ENCODE measurements at regions not wholly inside any gene's neighbourhood (a gene's known extent, or its start where the extent isn't known, plus 50 kb on each side); places are given as distances from the start of the nearest gene placed in this dataset.

DNA sequence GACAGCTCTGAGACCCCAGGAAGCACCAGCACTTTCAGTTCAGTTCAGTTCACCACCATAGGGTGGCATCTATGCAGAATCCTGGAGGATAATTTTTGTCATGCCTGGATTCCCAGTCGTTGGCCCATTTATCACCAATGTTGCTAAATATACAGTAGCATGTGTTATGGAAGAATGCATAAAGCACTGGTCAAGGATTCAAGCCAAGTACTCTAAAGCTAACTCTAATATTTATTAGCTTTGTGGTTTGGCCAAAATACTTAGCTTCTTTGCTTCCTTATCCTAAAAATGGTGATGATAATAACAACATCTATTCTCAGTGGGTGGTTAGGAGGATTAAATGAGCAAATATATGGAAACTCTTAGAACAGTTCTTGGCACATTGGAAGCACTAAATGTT is 294.7 kb upstream of the ZC3H12C start:
- Histone ChIP-seq H3K4me1 (no peaks in the 10 kb centered on the region), H3K27ac (no peak overlapping the region), H3K27me3 (no peaks in the 10 kb centered on the region), H3K36me3 (no peaks in the 10 kb centered on the region), H3K9me3 (no peaks in the 10 kb centered on the region), H3K4me3 (no peak overlapping the region)
- no peak for TF ChIP-seq POLR2AphosphoS5 (IDR thresholded peaks at IDR 0.05)
- intact Hi-C loops (cut with DNase I; ENCODE audit: low total_unique reads), result no loop called here
- 15 to 51% (median 22%) methylated on average over 1 of the region's 1 CpG for WGBS, 5 donors
- DNase-seq, result no peak

DNA sequence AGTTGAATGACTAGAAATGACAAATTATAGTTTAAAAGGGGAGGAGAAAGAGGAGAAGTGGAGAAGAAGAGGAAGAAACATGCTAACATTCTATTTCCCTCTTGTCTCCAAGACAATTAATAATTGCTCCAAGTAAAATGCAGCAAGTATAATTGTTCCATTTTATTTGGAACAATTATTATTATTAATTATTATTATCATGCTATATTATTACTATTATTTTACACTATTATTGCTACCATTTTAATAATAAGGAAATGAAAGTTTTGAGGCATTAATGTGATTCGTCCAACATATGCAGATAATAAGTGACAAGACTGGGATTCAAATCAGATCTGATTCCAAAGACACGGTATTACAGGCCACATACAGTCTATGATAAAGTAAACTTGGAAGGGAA is 293.6 kb upstream of the ZC3H12C start:
- intact Hi-C loops (cut with DNase I; ENCODE audit: low total_unique reads), result no loop called here
- no peak for DNase-seq
- no peaks in the 10 kb centered on the region for H3K36me3 ChIP-seq
- H3K9me3 ChIP-seq, result peaks cover 0 to under 1% (median 0%) of the 10 kb centered on the region in 4 donors
- no peaks in the 10 kb centered on the region for H3K27me3 ChIP-seq
- H3K4me3 ChIP-seq, result no peak overlapping the region
- H3K4me1 ChIP-seq, result no peaks in the 10 kb centered on the region
- no peak for TF ChIP-seq EP300 (IDR thresholded peaks at IDR 0.05)
- no peak for TF ChIP-seq POLR2A (IDR thresholded peaks at IDR 0.05)
- TF ChIP-seq, protein P1, sequence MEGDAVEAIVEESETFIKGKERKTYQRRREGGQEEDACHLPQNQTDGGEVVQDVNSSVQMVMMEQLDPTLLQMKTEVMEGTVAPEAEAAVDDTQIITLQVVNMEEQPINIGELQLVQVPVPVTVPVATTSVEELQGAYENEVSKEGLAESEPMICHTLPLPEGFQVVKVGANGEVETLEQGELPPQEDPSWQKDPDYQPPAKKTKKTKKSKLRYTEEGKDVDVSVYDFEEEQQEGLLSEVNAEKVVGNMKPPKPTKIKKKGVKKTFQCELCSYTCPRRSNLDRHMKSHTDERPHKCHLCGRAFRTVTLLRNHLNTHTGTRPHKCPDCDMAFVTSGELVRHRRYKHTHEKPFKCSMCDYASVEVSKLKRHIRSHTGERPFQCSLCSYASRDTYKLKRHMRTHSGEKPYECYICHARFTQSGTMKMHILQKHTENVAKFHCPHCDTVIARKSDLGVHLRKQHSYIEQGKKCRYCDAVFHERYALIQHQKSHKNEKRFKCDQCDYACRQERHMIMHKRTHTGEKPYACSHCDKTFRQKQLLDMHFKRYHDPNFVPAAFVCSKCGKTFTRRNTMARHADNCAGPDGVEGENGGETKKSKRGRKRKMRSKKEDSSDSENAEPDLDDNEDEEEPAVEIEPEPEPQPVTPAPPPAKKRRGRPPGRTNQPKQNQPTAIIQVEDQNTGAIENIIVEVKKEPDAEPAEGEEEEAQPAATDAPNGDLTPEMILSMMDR (IDR thresholded peaks at IDR 0.05), result no peak
- TF ChIP-seq POLR2AphosphoS5 (IDR thresholded peaks at IDR 0.05), result no peak
- H3K27ac ChIP-seq, result no peak overlapping the region
- 65 to 75% (median 70%) methylated on average over 2 of the region's 2 CpGs for WGBS, 5 donors

DNA sequence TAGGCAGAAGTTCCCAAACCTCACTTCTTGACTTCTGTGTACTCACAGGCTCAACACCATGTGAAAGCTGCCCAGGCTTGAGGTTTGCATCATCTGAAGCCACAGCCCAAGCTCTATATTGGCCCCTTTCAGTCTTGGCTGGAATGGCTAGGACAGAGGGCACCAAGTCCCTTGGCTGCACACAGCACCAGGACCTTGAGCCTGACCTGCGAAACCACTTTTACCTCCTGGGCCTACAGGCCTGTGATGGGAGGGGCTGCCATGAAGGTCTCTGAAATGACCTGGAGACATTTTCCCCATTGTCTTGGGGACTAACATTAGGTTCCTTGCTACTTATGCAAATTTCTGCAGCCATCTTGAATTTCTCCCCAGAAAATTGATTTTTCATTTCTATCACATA is 288.3 kb upstream of the ZC3H12C start:
- TF ChIP-seq EP300 (IDR thresholded peaks at IDR 0.05) (no peak), POLR2AphosphoS5 (IDR thresholded peaks at IDR 0.05) (no peak)
- TF ChIP-seq, protein P1 (IDR thresholded peaks at IDR 0.05), result no peak
- Histone ChIP-seq H3K9me3 (peaks cover 0 to 16% (median 0%) of the 10 kb centered on the region in 4 donors), H3K36me3 (no peaks in the 10 kb centered on the region), H3K27me3 (no peaks in the 10 kb centered on the region), H3K27ac (no peak overlapping the region), H3K4me3 (no peak overlapping the region), H3K4me1 (no peaks in the 10 kb centered on the region)
- intact Hi-C loops (cut with DNase I; ENCODE audit: low total_unique reads), result no loop called here
- no peak for DNase-seq
- 86 to 100% (median 94%) methylated on average over 1 of the region's 1 CpG for WGBS, 5 donors

DNA sequence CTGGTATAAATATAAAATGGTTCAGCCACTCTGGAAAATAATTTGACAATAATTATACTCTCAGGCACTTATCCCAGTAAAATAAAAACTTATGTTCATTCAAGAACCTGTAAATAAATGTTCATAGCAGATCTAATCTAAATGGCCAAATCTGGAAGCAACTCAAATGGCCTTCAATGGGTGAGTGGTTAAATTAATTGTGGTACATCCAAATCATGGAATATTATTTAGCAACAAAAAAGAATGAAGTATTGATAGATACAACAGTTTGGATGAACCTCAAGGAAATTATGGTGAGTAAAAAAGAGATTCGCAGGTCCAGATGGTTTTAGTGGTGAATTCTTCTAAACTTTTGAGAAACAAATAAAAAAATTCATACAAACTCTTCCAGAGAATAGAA is 287.0 kb upstream of the ZC3H12C start:
- Histone ChIP-seq H3K36me3 (no peaks in the 10 kb centered on the region), H3K4me1 (no peaks in the 10 kb centered on the region), H3K9me3 (peaks cover 0 to 16% (median 0%) of the 10 kb centered on the region in 4 donors), H3K4me3 (no peak overlapping the region), H3K27ac (no peak overlapping the region), H3K27me3 (no peaks in the 10 kb centered on the region)
- no peak for DNase-seq
- intact Hi-C loops (cut with DNase I; ENCODE audit: low total_unique reads), result no loop called here
- TF ChIP-seq, protein P1 (IDR thresholded peaks at IDR 0.05), result no peak
- no peak for TF ChIP-seq POLR2A (IDR thresholded peaks at IDR 0.05)
- no peak for TF ChIP-seq POLR2AphosphoS5 (IDR thresholded peaks at IDR 0.05)
- no peak for TF ChIP-seq EP300 (IDR thresholded peaks at IDR 0.05)
- WGBS, 5 donors, result 0 to 47% (median 37%) methylated on average over 1 of the region's 1 CpG

DNA sequence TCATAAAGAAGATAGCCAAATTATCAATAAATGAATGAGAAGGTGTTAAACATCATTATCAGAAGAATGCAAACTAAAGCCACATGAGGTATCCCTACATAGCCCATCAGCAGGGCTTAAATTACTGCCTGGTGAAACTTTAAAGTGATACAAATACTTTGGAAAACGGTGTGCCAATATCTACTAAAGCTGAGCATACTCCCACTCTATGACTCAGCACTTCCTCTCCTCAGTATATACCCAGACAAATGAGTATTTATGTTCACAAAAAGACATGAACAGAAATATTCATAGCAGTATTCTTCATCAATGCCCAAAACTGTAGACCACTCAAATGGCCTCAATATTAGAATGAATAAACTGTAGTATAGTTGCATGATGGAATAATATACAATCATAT is 284.6 kb upstream of the ZC3H12C start:
- intact Hi-C loops (cut with DNase I; ENCODE audit: low total_unique reads), result no loop called here
- Histone ChIP-seq H3K36me3 (no peaks in the 10 kb centered on the region), H3K27ac (no peak overlapping the region), H3K9me3 (peaks cover 0 to 16% (median 0%) of the 10 kb centered on the region in 4 donors), H3K4me1 (no peaks in the 10 kb centered on the region), H3K27me3 (no peaks in the 10 kb centered on the region), H3K4me3 (no peak overlapping the region)
- DNase-seq, result no peak
- TF ChIP-seq EP300 (IDR thresholded peaks at IDR 0.05) (no peak), POLR2A (IDR thresholded peaks at IDR 0.05) (no peak), POLR2AphosphoS5 (IDR thresholded peaks at IDR 0.05) (no peak)
- TF ChIP-seq, protein P1 (IDR thresholded peaks at IDR 0.05), result no peak
- WGBS, 5 donors, result 33 to 58% (median 45%) methylated on average over 1 of the region's 1 CpG
